ENCODE measurements at regions not wholly inside any gene's neighbourhood (a gene's known extent, or its start where the extent isn't known, plus 50 kb on each side); places are given as distances from the start of the nearest gene placed in this dataset.
"Not testable (repeated sequence)": the region's sequence is repeated elsewhere in the genome, so short reads cannot be mapped to it uniquely, and the experiment has no call there.

DNA sequence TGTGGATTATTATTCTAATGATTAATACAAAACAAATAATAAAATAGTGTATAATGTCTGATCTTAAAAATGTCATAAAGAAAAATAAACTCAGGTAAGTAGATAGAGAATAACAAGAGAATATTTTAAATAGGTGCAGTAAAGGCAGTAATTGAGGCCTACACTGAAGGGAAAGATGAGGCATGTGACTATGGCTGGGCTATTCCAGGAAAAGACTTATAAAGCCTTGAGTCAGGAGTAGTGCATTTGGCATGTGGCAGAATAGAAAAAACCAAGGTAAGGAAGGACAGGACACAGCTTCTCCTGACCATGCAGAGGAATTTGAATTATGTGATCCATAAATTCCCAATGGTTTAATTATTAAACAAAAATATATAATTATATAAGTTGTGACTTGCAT is 215.6 kb upstream of the C1QTNF3 start:
- not testable (repeated sequence) for H3K27ac ChIP-seq

DNA sequence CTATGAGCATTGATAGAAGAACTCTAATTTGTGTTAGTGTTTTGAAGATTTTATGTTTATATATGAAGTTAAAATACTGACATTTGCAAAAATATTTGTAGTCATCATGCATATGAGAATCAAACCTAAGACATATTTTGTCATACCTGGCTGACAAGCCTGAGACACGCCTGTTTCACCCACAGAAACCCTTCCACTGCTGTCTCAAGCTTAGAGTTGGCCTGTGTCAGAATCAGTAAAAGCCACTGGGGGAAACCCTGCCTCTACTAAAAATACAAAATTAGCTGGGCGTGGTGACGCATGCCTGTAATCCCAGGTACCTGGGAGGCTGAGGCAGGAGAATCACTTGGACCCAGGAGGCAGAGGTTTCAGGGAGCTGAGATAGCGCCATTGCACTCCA is 218.0 kb upstream of the C1QTNF3 start:
- not testable (repeated sequence) for H3K27ac ChIP-seq

DNA sequence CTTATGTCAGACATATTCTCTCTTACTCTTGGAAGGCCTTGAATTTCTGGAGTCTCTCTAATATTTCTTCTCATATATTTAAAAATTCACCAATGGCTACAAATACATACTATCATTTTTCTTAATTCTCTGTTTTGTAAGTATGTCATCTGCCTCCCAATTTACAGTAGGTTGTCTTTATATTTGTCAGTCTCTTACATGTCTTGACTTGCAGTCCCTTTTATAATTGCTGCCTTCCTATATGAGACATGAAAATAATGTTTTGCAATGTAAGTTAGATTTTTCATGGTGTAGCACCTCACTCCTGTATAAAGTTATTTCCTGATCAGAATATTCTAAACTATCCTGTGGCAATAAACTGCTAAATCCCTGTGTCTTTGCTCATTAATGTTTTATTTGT is 223.1 kb upstream of the C1QTNF3 start:
- H3K27ac ChIP-seq = not testable (repeated sequence)

DNA sequence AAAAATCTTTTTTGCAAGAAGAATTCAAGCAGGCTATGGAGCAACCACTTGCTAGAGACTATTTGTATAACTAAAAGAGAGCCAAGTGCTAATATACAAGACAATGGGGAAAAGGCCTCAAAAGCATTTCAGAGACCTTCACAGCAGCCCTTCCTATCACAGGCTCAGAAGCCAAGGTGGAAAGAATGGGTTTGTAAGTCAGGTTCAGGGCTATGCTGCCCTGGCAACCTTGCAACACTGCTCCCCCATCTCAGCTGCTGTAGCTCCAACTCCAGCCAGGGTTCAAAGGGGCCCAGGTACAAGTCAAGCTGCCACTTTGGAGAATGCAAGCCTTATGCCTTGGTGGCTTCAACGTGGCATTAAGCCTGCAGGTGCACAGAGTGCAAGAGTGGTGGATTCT is 253.7 kb upstream of the C1QTNF3 start:
- not testable (repeated sequence) for H3K27ac ChIP-seq

DNA sequence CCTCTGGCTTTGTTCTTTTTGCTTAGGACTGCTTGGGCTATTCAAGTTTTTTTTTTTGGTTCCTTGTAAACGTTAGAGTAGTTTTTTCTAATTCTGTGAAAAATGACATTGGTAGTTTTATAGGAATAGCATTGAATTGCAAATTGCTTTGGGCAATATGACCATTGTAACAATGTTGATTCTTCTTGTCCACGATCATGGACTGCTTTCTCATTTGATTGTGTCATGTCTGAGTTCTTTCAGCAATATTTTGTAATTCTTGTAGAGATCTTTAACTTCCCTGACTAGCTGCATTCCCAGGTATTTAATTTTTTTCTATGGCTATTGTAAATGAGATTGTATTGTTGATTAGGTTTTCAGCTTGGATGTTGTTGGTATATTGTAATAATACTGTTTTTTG is 286.2 kb upstream of the C1QTNF3 start:
- H3K27ac ChIP-seq = not testable (repeated sequence)

DNA sequence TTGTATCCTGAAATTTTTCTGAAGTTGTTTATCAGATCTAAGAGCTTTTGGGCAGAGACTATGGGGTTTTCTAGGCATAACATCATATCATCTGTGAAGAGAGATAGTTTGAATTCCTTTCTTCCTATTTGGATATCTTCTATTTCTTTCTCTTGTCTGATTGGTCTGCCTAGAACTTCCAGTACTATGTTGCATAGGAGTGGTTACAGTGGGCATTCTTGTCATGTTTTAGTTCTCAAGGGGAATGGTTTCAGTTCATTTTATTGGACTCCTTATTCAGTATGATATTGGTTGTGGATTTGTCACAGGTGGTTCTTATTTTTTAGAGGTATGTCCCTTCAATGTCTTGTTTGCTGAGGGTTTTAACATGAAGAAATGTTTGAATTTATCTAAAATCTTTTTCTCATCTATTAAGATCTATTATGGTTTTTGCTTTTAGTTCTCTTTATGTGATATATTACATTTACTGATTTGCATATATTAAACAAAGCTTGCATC is 286.6 kb upstream of the C1QTNF3 start:
- not testable (repeated sequence) for H3K27ac ChIP-seq

DNA sequence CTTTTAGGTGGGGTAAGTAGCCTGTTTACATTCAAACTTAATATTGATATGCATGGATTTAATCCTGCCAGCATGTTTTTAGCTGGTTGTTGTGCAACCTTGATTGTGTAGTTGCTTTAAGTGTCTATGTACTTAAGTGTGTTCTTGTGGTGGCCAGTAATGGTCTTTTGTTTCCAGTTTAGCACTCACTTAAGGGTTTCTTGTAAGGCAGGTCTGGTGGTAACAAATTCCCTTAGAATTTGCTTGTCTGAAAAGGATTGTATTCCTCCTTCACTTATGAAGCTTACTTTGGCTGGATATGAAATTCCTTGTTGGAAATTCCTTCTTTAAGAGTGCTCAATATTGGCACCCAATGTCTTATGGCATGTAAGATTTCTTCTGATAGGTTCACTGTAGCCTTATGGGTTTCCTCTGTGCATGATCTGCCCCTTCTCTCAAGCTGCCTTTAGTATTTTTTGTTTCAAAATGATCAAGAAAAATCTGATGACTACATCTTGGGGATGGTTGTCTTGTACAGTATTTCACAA is 289.0 kb upstream of the C1QTNF3 start:
- H3K27ac ChIP-seq = not testable (repeated sequence)

DNA sequence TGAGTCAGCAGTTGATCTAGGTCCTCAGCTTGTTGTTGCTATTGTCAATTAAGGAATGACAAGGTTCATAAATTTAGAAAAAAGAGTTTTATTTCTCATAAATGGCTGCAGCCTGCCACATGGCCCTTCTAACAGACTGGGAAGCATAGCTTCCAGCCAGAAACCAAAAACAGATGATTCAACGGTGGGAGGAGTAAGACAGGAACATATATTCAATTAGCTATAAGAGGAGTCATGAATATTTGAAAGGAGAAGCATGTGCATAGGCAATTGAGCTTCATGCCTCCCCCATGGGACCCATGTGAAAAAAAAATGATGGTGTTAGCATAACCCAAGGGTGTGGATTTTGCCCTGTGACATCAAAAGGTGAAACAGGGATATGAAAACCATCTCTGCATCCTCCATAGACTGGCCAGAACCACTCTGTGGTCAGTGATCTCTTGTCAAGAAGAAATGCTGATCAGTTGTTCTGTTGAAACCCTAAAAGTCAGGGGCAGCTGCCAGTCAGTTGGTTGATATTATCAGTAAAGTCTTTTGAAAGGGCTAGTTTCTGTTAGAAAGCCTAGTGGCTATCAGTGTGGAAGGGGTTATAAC is 296.5 kb upstream of the C1QTNF3 start:
- not testable (repeated sequence) for H3K27ac ChIP-seq

DNA sequence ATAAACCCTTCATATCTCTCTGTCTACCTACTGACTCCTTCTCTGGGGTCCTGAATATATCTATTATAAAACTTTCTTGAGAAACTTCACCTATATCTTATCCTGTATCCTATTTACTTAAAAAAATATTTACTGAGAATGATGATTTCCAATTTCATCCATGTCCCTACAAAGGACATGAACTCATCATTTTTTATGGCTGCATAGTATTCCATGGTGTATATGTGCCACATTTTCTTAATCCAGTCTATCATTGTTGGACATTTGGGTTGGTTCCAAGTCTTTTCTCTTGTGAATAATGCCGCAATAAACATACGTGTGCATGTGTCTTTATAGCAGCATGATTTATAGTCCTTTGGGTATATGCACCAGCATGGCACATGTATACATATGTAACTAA is 301.7 kb upstream of the RAI14 start:
- not testable (repeated sequence) for H3K27ac ChIP-seq

DNA sequence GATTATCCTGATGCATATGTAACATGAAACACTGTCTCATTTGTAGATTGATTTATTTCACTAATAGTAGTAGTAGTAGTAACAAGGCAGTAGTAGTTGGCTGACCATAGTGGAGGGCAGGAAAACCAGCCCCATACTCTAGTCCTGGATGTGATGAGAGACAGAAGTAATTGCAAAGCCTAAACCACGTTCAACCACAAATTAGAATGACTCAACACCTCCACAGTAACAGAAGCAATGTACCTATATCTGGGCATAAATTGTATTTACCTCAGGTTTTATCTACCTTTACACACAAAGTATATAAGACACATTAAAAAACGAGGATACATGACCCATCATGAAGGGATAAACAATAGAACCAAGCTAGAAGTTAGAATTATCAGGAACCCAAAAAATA is 284.7 kb upstream of the RAI14 start:
- H3K27ac ChIP-seq = not testable (repeated sequence)

DNA sequence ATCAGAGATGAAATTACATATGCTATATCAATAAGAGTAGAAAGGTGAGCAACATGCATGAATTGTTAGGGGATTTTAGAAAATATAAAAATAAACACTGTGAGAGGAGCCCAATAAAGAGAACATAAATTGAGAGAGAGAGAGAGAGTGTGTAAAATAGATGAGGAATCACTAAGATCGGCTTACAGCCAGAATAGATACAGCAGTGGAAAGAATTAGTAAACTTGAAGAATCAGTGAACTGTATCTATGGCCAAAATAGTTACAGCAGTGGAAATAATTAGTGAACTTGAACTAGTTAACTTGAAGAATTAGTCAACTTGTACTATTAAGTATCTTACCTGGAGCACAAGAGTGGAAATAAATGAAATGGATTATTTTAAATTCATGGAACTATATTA is 284.3 kb upstream of the RAI14 start:
- H3K27ac ChIP-seq = not testable (repeated sequence)

DNA sequence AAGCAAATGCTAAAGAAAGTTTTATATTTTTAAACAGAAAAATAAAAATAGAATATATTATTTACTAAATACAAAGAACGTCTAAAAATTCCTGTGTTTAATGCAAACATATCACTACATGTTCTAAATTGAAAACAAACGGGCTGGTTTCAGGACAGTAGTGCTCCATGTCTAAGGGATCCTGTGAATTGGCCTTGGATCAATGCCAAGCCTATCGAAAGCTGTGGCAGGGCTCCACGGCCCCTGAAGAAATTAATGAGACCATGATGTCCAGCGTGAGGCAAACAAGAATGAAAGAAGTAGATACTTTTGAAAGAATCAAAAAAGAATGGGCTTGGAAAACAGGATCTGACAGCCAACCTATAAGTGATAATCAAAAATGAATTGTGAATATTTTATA is 283.4 kb upstream of the RAI14 start:
- not testable (repeated sequence) for H3K27ac ChIP-seq

DNA sequence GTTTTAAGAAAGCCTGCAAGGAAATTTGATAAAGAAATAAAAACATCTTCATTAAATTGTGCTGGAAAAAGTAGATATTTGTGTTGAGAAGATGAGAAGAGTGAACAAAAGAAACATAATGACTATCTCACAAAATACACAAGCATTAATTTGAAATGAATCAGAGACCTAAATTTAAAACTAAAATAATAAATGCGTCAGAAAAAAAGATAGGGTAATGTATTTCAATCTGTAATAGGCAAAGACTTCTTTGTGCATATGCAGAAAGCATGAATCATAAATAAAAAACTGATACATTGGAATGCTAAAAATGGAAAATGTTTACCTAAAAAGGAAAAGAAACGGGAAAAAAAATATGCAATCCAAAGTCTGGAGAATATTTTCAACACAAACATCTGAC is 278.5 kb upstream of the RAI14 start:
- H3K27ac ChIP-seq = not testable (repeated sequence)

DNA sequence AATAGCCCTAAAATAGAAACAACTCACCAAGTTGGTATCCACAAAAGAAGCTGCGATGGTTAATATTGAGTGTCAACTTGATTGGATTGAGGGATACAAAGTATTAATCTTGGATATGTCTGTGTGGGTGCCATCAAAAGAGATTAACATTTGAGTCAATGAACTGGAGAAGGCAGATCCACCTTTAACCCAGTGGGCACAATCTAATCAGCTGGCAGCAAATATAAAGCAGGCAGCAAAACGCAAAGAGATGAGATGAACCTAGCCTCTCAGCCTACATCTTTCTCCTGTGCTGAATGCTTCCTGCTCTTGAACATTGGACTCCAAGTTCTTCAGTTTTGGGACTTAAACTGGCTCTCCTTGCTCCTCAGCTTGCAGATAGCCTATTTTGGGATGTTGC is 277.6 kb upstream of the RAI14 start:
- not testable (repeated sequence) for H3K27ac ChIP-seq

DNA sequence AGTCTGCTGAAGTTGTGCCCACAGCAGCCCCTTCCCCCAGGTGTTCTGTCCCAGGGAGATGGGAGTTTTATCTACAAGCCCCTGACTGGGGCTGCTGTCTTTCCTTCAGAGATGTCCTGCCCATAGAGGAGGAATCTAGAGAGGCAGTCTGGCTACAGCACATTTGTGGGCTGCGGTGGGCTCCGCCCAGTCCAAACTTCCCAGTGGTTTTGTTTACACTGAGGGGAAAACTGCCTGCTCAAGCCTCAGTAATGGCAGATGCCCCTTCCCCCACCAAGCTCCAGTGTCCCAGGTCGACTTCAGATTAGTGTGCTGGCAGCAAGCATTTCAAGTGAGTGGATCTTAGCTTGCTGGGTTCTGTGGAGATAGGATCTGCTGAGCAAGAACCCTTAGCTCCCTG is 267.4 kb upstream of the RAI14 start:
- not testable (repeated sequence) for H3K27ac ChIP-seq

DNA sequence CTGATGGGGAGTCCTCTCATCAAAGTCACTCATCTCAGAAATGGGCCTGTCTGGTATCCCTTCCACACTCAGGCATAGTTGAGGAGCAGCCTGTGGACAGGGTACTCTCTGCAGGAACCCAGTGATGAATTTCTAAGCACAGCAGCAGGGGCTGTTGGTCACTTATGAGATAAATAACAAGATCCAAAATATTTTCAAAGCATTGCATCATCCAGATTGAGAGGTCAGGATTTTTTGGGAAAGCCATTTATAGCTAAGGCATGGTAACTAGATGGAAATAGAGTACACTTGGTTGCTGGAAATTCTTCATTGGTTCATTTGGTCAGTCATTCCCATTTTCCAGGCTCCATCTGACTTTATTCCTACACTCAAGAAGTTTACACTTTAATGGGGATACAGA is 246.8 kb upstream of the RAI14 start:
- H3K27ac ChIP-seq = no peak overlapping the region

More for the DNA sequence above, 246.8 kb upstream of the RAI14 start:
- TF ChIP-seq, protein P1, sequence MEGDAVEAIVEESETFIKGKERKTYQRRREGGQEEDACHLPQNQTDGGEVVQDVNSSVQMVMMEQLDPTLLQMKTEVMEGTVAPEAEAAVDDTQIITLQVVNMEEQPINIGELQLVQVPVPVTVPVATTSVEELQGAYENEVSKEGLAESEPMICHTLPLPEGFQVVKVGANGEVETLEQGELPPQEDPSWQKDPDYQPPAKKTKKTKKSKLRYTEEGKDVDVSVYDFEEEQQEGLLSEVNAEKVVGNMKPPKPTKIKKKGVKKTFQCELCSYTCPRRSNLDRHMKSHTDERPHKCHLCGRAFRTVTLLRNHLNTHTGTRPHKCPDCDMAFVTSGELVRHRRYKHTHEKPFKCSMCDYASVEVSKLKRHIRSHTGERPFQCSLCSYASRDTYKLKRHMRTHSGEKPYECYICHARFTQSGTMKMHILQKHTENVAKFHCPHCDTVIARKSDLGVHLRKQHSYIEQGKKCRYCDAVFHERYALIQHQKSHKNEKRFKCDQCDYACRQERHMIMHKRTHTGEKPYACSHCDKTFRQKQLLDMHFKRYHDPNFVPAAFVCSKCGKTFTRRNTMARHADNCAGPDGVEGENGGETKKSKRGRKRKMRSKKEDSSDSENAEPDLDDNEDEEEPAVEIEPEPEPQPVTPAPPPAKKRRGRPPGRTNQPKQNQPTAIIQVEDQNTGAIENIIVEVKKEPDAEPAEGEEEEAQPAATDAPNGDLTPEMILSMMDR (conservative IDR thresholded peaks at IDR 0.05) = no peak

Data from VCaP (cell line).